ENCODE measurements at regions not wholly inside any gene's neighbourhood (a gene's known extent, or its start where the extent isn't known, plus 50 kb on each side); places are given as distances from the start of the nearest gene placed in this dataset.

GRCh38 chr6:122116119-122116834, 283.2 kb upstream of the HSF2 start:
- Histone ChIP-seq H3K27ac (no peak overlapping the region), H3K36me3 (ENCODE audit: low read depth) (no peaks in the 10 kb centered on the region), H3K27me3 (replicated peaks; ENCODE audit: insufficient read depth) (no peaks in the 10 kb centered on the region), H3K79me2 (ENCODE audit: insufficient read depth) (no peaks in the 10 kb centered on the region), H3K4me2 (ENCODE audit: unreplicated experiment) (no peak overlapping the region), H3K9me3 (ENCODE audit: low read depth) (no peaks in the 10 kb centered on the region), H3F3A (ENCODE audit: insufficient read depth) (no peaks in the 10 kb centered on the region), H3K9ac (no peak overlapping the region), H2AFZ (no peak overlapping the region), H3K9me2 (ENCODE audit: insufficient read depth) (no peaks in the 10 kb centered on the region), H3K4me3 (no peak overlapping the region), H4K20me1 (ENCODE audit: insufficient read depth) (no peaks in the 10 kb centered on the region), H3K4me1 (ENCODE audit: insufficient read depth) (no peaks in the 10 kb centered on the region)
- 10 to 13% methylated on average over 5 of the region's 5 CpGs for WGBS, 2 experiments (ENCODE audit: low coverage in 1 of 2, low lambda C conversion rate in 2 of 2, missing lambda C conversion rate in 2 of 2)
- in situ Hi-C loops (cut with MboI): no loop called here
- no peak for DNase-seq
- TF ChIP-seq EZH2 (IDR thresholded peaks at IDR 0.05; ENCODE audit: insufficient read depth, poor library complexity, severe bottlenecking): no peak
- no peak for TF ChIP-seq EZH2phosphoT487 (IDR thresholded peaks at IDR 0.05; ENCODE audit: insufficient read depth, low read depth)

GRCh38 chr6:122116835-122117627, 282.4 kb upstream of the HSF2 start:
- Histone ChIP-seq H3K79me2 (ENCODE audit: insufficient read depth) (no peaks in the 10 kb centered on the region), H3K27me3 (replicated peaks; ENCODE audit: insufficient read depth) (no peaks in the 10 kb centered on the region), H3F3A (ENCODE audit: insufficient read depth) (no peaks in the 10 kb centered on the region), H3K27ac (no peak overlapping the region), H2AFZ (no peak overlapping the region), H3K9me3 (ENCODE audit: low read depth) (no peaks in the 10 kb centered on the region), H4K20me1 (ENCODE audit: insufficient read depth) (no peaks in the 10 kb centered on the region), H3K4me1 (ENCODE audit: insufficient read depth) (no peaks in the 10 kb centered on the region), H3K4me2 (ENCODE audit: unreplicated experiment) (no peak overlapping the region), H3K36me3 (ENCODE audit: low read depth) (no peaks in the 10 kb centered on the region), H3K4me3 (no peak overlapping the region), H3K9ac (no peak overlapping the region), H3K9me2 (ENCODE audit: insufficient read depth) (no peaks in the 10 kb centered on the region)
- in situ Hi-C loops (cut with MboI): no loop called here
- TF ChIP-seq EZH2phosphoT487 (IDR thresholded peaks at IDR 0.05; ENCODE audit: insufficient read depth, low read depth) (no peak), EZH2 (IDR thresholded peaks at IDR 0.05; ENCODE audit: insufficient read depth, poor library complexity, severe bottlenecking) (no peak)
- DNase-seq: no peak
- 57 to 71% methylated on average over 2 of the region's 2 CpGs for WGBS, 2 experiments (ENCODE audit: low coverage in 1 of 2, low lambda C conversion rate in 2 of 2, missing lambda C conversion rate in 2 of 2)

GRCh38 chr6:122118945-122119506, 280.4 kb upstream of the HSF2 start:
- no peak for DNase-seq
- TF ChIP-seq EZH2phosphoT487 (IDR thresholded peaks at IDR 0.05; ENCODE audit: insufficient read depth, low read depth) (no peak), EZH2 (IDR thresholded peaks at IDR 0.05; ENCODE audit: insufficient read depth, poor library complexity, severe bottlenecking) (no peak)
- no peak overlapping the region for H2AFZ ChIP-seq
- no peak overlapping the region for H3K27ac ChIP-seq
- in situ Hi-C loops (cut with MboI): no loop called here
- H3K4me1 ChIP-seq (ENCODE audit: insufficient read depth): no peaks in the 10 kb centered on the region
- no peaks in the 10 kb centered on the region for H3K36me3 ChIP-seq (ENCODE audit: low read depth)
- no peaks in the 10 kb centered on the region for H3K9me3 ChIP-seq (ENCODE audit: low read depth)
- 65 to 71% methylated on average over 1 of the region's 1 CpG for WGBS, 2 experiments (ENCODE audit: low coverage in 1 of 2, low lambda C conversion rate in 2 of 2, missing lambda C conversion rate in 2 of 2)
- H3F3A ChIP-seq (ENCODE audit: insufficient read depth): no peaks in the 10 kb centered on the region
- no peak overlapping the region for H3K9ac ChIP-seq
- no peaks in the 10 kb centered on the region for H3K79me2 ChIP-seq (ENCODE audit: insufficient read depth)
- no peak overlapping the region for H3K4me2 ChIP-seq (ENCODE audit: unreplicated experiment)
- H3K4me3 ChIP-seq: no peak overlapping the region
- no peaks in the 10 kb centered on the region for H3K9me2 ChIP-seq (ENCODE audit: insufficient read depth)
- H4K20me1 ChIP-seq (ENCODE audit: insufficient read depth): no peaks in the 10 kb centered on the region
- H3K27me3 ChIP-seq (replicated peaks; ENCODE audit: insufficient read depth): no peaks in the 10 kb centered on the region

- H3K27me3 ChIP-seq (replicated peaks; ENCODE audit: insufficient read depth): no peaks in the 10 kb centered on the region
- H2AFZ ChIP-seq: no peak overlapping the region
- 13 to 17% methylated on average over 1 of the region's 1 CpG for WGBS, 2 experiments (ENCODE audit: low coverage in 1 of 2, low lambda C conversion rate in 2 of 2, missing lambda C conversion rate in 2 of 2)
- H3K9ac ChIP-seq: no peak overlapping the region
- H3K36me3 ChIP-seq (ENCODE audit: low read depth): no peaks in the 10 kb centered on the region
- no peak for DNase-seq
- no peak overlapping the region for H3K4me2 ChIP-seq (ENCODE audit: unreplicated experiment)
- in situ Hi-C loops (cut with MboI): no loop called here
- H3K9me2 ChIP-seq (ENCODE audit: insufficient read depth): no peaks in the 10 kb centered on the region
- no peaks in the 10 kb centered on the region for H3F3A ChIP-seq (ENCODE audit: insufficient read depth)
- no peaks in the 10 kb centered on the region for H4K20me1 ChIP-seq (ENCODE audit: insufficient read depth)
- H3K4me3 ChIP-seq: no peak overlapping the region
- no peaks in the 10 kb centered on the region for H3K4me1 ChIP-seq (ENCODE audit: insufficient read depth)
- no peak for TF ChIP-seq EZH2 (IDR thresholded peaks at IDR 0.05; ENCODE audit: insufficient read depth, poor library complexity, severe bottlenecking)
- no peak for TF ChIP-seq EZH2phosphoT487 (IDR thresholded peaks at IDR 0.05; ENCODE audit: insufficient read depth, low read depth)
- H3K27ac ChIP-seq: no peak overlapping the region
- H3K9me3 ChIP-seq (ENCODE audit: low read depth): no peaks in the 10 kb centered on the region
- no peaks in the 10 kb centered on the region for H3K79me2 ChIP-seq (ENCODE audit: insufficient read depth)
Observed at GRCh38 chr6:122122202-122122601, 277.2 kb upstream of the HSF2 start.
